Vagina (tissue), 2 donors: ENCODE measurements at regions not wholly inside any gene's neighbourhood (a gene's known extent, or its start where the extent isn't known, plus 50 kb on each side); places are given as distances from the start of the nearest gene placed in this dataset.

Experiments
- DNase-seq, 2 donors: peaks; one replicate each; pipeline ENCODE4 v3.0.0-alpha.2; 2017; ENCODE audit errors: extremely low spot score in 2 of 2
- H3K27ac ChIP-seq: fragments of 200-600 bp; sonication (generic); one replicate; pipeline ENCODE4 v1.5.1; 2019
- H3K27me3 ChIP-seq: fragments of 200-600 bp; sonication (generic); one replicate; pipeline ENCODE4 v1.5.1; 2019
- H3K36me3 ChIP-seq, 2 donors: fragments of 200-600 bp; sonication (generic); one replicate each; pipeline ENCODE4 v1.5.1; 2017 to 2019
- H3K4me1 ChIP-seq: fragments of 200-600 bp; sonication (generic); one replicate; pipeline ENCODE4 v1.5.1; 2019
- H3K4me3 ChIP-seq, 2 donors: fragments of 200-600 bp; sonication (generic); 1 replicate in 1 of 2; 2 replicates in 1 of 2; pipeline ENCODE4 v1.5.1; 2016 to 2019
- H3K9me3 ChIP-seq: fragments of 200-600 bp; sonication (generic); one replicate; pipeline ENCODE4 v1.5.1; 2019
- CTCF ChIP-seq, 3 experiments: fragments of 450-650 bp in 2 of 3; fragments of 200-600 bp in 1 of 3; sonication (generic) in 1 of 3; IDR thresholded peaks; one replicate each; pipeline ENCODE4 v1.5.1; 2017 to 2019; ENCODE audit warnings: antibody characterized with exemption in 3 of 3, mild to moderate bottlenecking in 2 of 3, moderate library complexity in 2 of 3
- POLR2A ChIP-seq, 2 donors: fragments of 450-650 bp; IDR thresholded peaks; one replicate each; pipeline ENCODE4 v1.6.1; 2017; ENCODE audit warnings: antibody characterized with exemption in 2 of 2, mild to moderate bottlenecking in 2 of 2, moderate library complexity in 2 of 2
- POLR2AphosphoS5 ChIP-seq, 2 donors: sonication (generic); formaldehyde crosslinking; IDR thresholded peaks; one replicate each; pipeline ENCODE4 v1.9.0; 2017; ENCODE audit warnings: antibody characterized with exemption in 2 of 2, mild to moderate bottlenecking in 2 of 2, low read depth in 1 of 2; ENCODE audit not compliant: insufficient read depth in 1 of 2
- intact Hi-C: fragments of 100-400 bp; cut with DNase I; formaldehyde crosslinking; loops from one replicate; pipeline ENCODE4 v1.15.1; 2023

- Histone ChIP-seq H3K27me3 (no peaks in the 10 kb centered on the region), H3K36me3 (no peaks in the 10 kb centered on the region), H3K27ac (no peak overlapping the region), H3K9me3 (no peaks in the 10 kb centered on the region), H3K4me1 (peaks cover 26% of the 10 kb centered on the region), H3K4me3 (no peak overlapping the region)
- intact Hi-C loops = no loop called here
- TF ChIP-seq POLR2A (IDR thresholded peaks at IDR 0.05) (no peak), POLR2AphosphoS5 (IDR thresholded peaks at IDR 0.05; ENCODE audit: insufficient read depth in 1 of 2, low read depth in 1 of 2) (peak in 1 of 2 donors; percentile 10), CTCF (IDR thresholded peaks at IDR 0.05) (no peak)
- no peak for DNase-seq
These were observed 79.6 kb upstream of the SASH1 start for GRCh38 chr6:148263010-148263409.

GRCh38 chr6:148263961-148264360, 78.7 kb upstream of the SASH1 start:
- no peak for DNase-seq
- H3K9me3 ChIP-seq = no peaks in the 10 kb centered on the region
- H3K27ac ChIP-seq = no peak overlapping the region
- H3K36me3 ChIP-seq = no peaks in the 10 kb centered on the region
- no peaks in the 10 kb centered on the region for H3K27me3 ChIP-seq
- H3K4me1 ChIP-seq = peaks cover 30% of the 10 kb centered on the region
- no peak overlapping the region for H3K4me3 ChIP-seq
- TF ChIP-seq POLR2A (IDR thresholded peaks at IDR 0.05) = no peak
- TF ChIP-seq CTCF (IDR thresholded peaks at IDR 0.05) = no peak
- no peak for TF ChIP-seq POLR2AphosphoS5 (IDR thresholded peaks at IDR 0.05; ENCODE audit: insufficient read depth in 1 of 2, low read depth in 1 of 2)
- intact Hi-C loops = no loop called here

- intact Hi-C loops = no loop called here
- no peak for TF ChIP-seq POLR2A (IDR thresholded peaks at IDR 0.05)
- TF ChIP-seq CTCF (IDR thresholded peaks at IDR 0.05) = no peak
- TF ChIP-seq POLR2AphosphoS5 (IDR thresholded peaks at IDR 0.05; ENCODE audit: insufficient read depth in 1 of 2, low read depth in 1 of 2) = no peak
- no peak overlapping the region for H3K27ac ChIP-seq
These were observed 77.6 kb upstream of the SASH1 start for GRCh38 chr6:148265054-148265453.

GRCh38 chr6:148269386-148269785, 73.3 kb upstream of the SASH1 start:
- DNase-seq = no peak
- TF ChIP-seq CTCF (IDR thresholded peaks at IDR 0.05) (no peak), POLR2AphosphoS5 (IDR thresholded peaks at IDR 0.05; ENCODE audit: insufficient read depth in 1 of 2, low read depth in 1 of 2) (no peak), POLR2A (IDR thresholded peaks at IDR 0.05) (no peak)
- intact Hi-C loops = no loop called here

More at GRCh38 chr6:148265054-148265453, 77.6 kb upstream of the SASH1 start:
- no peaks in the 10 kb centered on the region for H3K27me3 ChIP-seq
- no peaks in the 10 kb centered on the region for H3K9me3 ChIP-seq
- no peak for DNase-seq
- peaks cover 30% of the 10 kb centered on the region for H3K4me1 ChIP-seq
- H3K36me3 ChIP-seq = no peaks in the 10 kb centered on the region
- no peak overlapping the region for H3K4me3 ChIP-seq

GRCh38 chr6:148271711-148272439, 70.8 kb upstream of the SASH1 start:
- H3K4me3 ChIP-seq = peak overlapping the region; percentile 16 to 22
- H3K27ac ChIP-seq = peak overlapping the region; percentile 64
- no peak for TF ChIP-seq POLR2A (IDR thresholded peaks at IDR 0.05)
- TF ChIP-seq CTCF (IDR thresholded peaks at IDR 0.05) = no peak
- TF ChIP-seq POLR2AphosphoS5 (IDR thresholded peaks at IDR 0.05; ENCODE audit: insufficient read depth in 1 of 2, low read depth in 1 of 2) = no peak
- no peaks in the 10 kb centered on the region for H3K9me3 ChIP-seq
- no peak for DNase-seq
- H3K27me3 ChIP-seq = no peaks in the 10 kb centered on the region
- intact Hi-C loops = no loop called here
- no peaks in the 10 kb centered on the region for H3K36me3 ChIP-seq
- peaks cover 16% of the 10 kb centered on the region for H3K4me1 ChIP-seq

More at GRCh38 chr6:148269386-148269785, 73.3 kb upstream of the SASH1 start:
- Histone ChIP-seq H3K36me3 (no peaks in the 10 kb centered on the region), H3K4me1 (peaks cover 17% of the 10 kb centered on the region), H3K27ac (no peak overlapping the region), H3K4me3 (no peak overlapping the region), H3K9me3 (no peaks in the 10 kb centered on the region), H3K27me3 (no peaks in the 10 kb centered on the region)
